ENCODE measurements at regions not wholly inside any gene's neighbourhood (a gene's known extent, or its start where the extent isn't known, plus 50 kb on each side); places are given as distances from the start of the nearest gene placed in this dataset.

- no peak for TF ChIP-seq CTCF (IDR thresholded peaks at IDR 0.05)
- TF ChIP-seq POLR2A (IDR thresholded peaks at IDR 0.05): no peak
Observed at GRCh38 chr4:160894128-160894527, 1269.7 kb downstream of the FSTL5 start.
